Stomach (tissue), 8 donors: ENCODE measurements at regions not wholly inside any gene's neighbourhood (a gene's known extent, or its start where the extent isn't known, plus 50 kb on each side); places are given as distances from the start of the nearest gene placed in this dataset.

Experiments used
- DNase-seq, 2 donors: peaks; one replicate each; pipeline versions ENCODE4 v3.0.0 to v3.0.0-alpha.2; 2013 to 2019
- H3K27ac ChIP-seq, 5 donors: fragments of 200-600 bp in 4 of 5; sonication (generic) in 4 of 5; one replicate each; pipeline ENCODE4 v1.5.1; 2013 to 2019; ENCODE audit warnings: mild to moderate bottlenecking in 1 of 5, moderate library complexity in 1 of 5
- H3K27me3 ChIP-seq, 3 donors: fragments of 200-600 bp; sonication (generic); one replicate each; pipeline ENCODE4 v1.5.1; 2017 to 2019; ENCODE audit warnings: mixed run types in 1 of 3
- H3K36me3 ChIP-seq, 4 donors: fragments of 200-600 bp; sonication (generic); 1 replicate in 3 of 4; 2 replicates in 1 of 4; pipeline ENCODE4 v1.5.1; 2016 to 2019
- H3K4me1 ChIP-seq, 4 donors: fragments of 200-600 bp; sonication (generic); one replicate each; pipeline ENCODE4 v1.5.1; 2016 to 2019
- H3K4me3 ChIP-seq, 4 donors: fragments of 200-600 bp; sonication (generic) in 3 of 4; one replicate each; pipeline ENCODE4 v1.5.1; 2016 to 2019; ENCODE audit warnings: mild to moderate bottlenecking in 1 of 4
- H3K9me3 ChIP-seq, 4 donors: fragments of 200-600 bp; sonication (generic); one replicate each; pipeline ENCODE4 v1.5.1; 2016 to 2019
- CTCF ChIP-seq, 7 experiments: fragments of 450-650 bp in 4 of 7; fragments of 200-600 bp in 3 of 7; sonication (generic) in 3 of 7; IDR thresholded peaks; one replicate each; pipeline ENCODE4 v1.5.1; 2016 to 2019; ENCODE audit warnings: antibody characterized with exemption in 7 of 7, control low read depth in 2 of 7, mild to moderate bottlenecking in 1 of 7
- EP300 ChIP-seq: sonication (generic); formaldehyde crosslinking; IDR thresholded peaks from one replicate; pipeline ENCODE4 v1.6.1; 2017; ENCODE audit warnings: antibody characterized with exemption
- POLR2A ChIP-seq, 4 donors: fragments of 450-650 bp; IDR thresholded peaks; one replicate each; pipeline ENCODE4 v1.6.1; 2016; ENCODE audit warnings: antibody characterized with exemption in 4 of 4, control low read depth in 2 of 4, mild to moderate bottlenecking in 1 of 4, moderate library complexity in 1 of 4
- POLR2AphosphoS5 ChIP-seq, 3 donors: sonication (generic); formaldehyde crosslinking; IDR thresholded peaks; one replicate each; pipeline ENCODE4 v1.6.1; 2016; ENCODE audit warnings: antibody characterized with exemption in 3 of 3
- WGBS, 5 donors: extraction: QIAGEN DNeasy Blood & Tissue Kit in 3 of 5; methylation state at CpG; one replicate each; pipeline versions ENCODE4 v1.1.5 to v1.1.7; 2013 to 2018; 5-methylcytosine and 5-hydroxymethylcytosine counted together
- intact Hi-C: fragments of 100-400 bp; cut with DNase I; formaldehyde crosslinking; loops from one replicate; pipeline ENCODE4 v1.15.1; 2023; ENCODE audit warnings: low total_unique reads
- donor health status: healthy with polysubstance abuse.
- donor health status: Bipolar disorder and iron deficiency.
- donor health status: healthy.

GRCh38 chr18:33906046-33906445 is 318.7 kb downstream of the NOL4 start:
- Histone ChIP-seq H3K27me3 (no peaks in the 10 kb centered on the region), H3K27ac (no peak overlapping the region), H3K9me3 (peaks cover 0 to 14% (median 0%) of the 10 kb centered on the region in 4 donors), H3K4me1 (no peaks in the 10 kb centered on the region), H3K4me3 (no peak overlapping the region), H3K36me3 (no peaks in the 10 kb centered on the region)
- no peak for DNase-seq
- intact Hi-C loops: no loop called here
- WGBS, 5 donors: 77 to 84% (median 83%) methylated on average over 4 of the region's 4 CpGs
- no peak for TF ChIP-seq EP300
- no peak for TF ChIP-seq CTCF (IDR thresholded peaks at IDR 0.05)
- no peak for TF ChIP-seq POLR2A (IDR thresholded peaks at IDR 0.05)
- no peak for TF ChIP-seq POLR2AphosphoS5 (IDR thresholded peaks at IDR 0.05)

- Histone ChIP-seq H3K4me1 (no peaks in the 10 kb centered on the region), H3K9me3 (peaks cover 0 to 14% (median 0%) of the 10 kb centered on the region in 4 donors), H3K27me3 (no peaks in the 10 kb centered on the region), H3K36me3 (no peaks in the 10 kb centered on the region), H3K4me3 (no peak overlapping the region), H3K27ac (no peak overlapping the region)
- 93 to 100% (median 98%) methylated on average over 1 of the region's 1 CpG for WGBS, 5 donors
- DNase-seq: no peak
- intact Hi-C loops: no loop called here
- TF ChIP-seq POLR2A (IDR thresholded peaks at IDR 0.05) (no peak), CTCF (IDR thresholded peaks at IDR 0.05) (no peak), EP300 (no peak), POLR2AphosphoS5 (IDR thresholded peaks at IDR 0.05) (no peak)
Measured at GRCh38 chr18:33901894-33902512, 322.7 kb downstream of the NOL4 start.

- H3K36me3 ChIP-seq: no peaks in the 10 kb centered on the region
- WGBS, 5 donors: 88 to 97% (median 93%) methylated on average over 1 of the region's 1 CpG
- intact Hi-C loops: no loop called here
- H3K9me3 ChIP-seq: peaks cover 0 to 14% (median 0%) of the 10 kb centered on the region in 4 donors
- H3K27ac ChIP-seq: no peak overlapping the region
- H3K4me3 ChIP-seq: no peak overlapping the region
- no peaks in the 10 kb centered on the region for H3K4me1 ChIP-seq
- H3K27me3 ChIP-seq: no peaks in the 10 kb centered on the region
- DNase-seq: no peak
- TF ChIP-seq POLR2A (IDR thresholded peaks at IDR 0.05): no peak
Measured at GRCh38 chr18:33900638-33901037, 322.6 kb downstream of the ASXL3 start.

- intact Hi-C loops: no loop called here
- Histone ChIP-seq H3K4me3 (no peak overlapping the region), H3K36me3 (no peaks in the 10 kb centered on the region), H3K9me3 (peaks cover 0 to 1% (median 0%) of the 10 kb centered on the region in 4 donors), H3K27ac (no peak overlapping the region), H3K4me1 (no peaks in the 10 kb centered on the region), H3K27me3 (no peaks in the 10 kb centered on the region)
- 89 to 96% (median 95%) methylated on average over 2 of the region's 2 CpGs for WGBS, 5 donors
- TF ChIP-seq EP300: no peak
- no peak for TF ChIP-seq POLR2A (IDR thresholded peaks at IDR 0.05)
- TF ChIP-seq POLR2AphosphoS5 (IDR thresholded peaks at IDR 0.05): no peak
- no peak for TF ChIP-seq CTCF (IDR thresholded peaks at IDR 0.05)
- DNase-seq: no peak
Measured at GRCh38 chr18:33898427-33898826, 320.4 kb downstream of the ASXL3 start.

GRCh38 chr18:33878213-33878612 is 300.2 kb downstream of the ASXL3 start:
- peak in 1 of 2 donors; percentile 9 for DNase-seq
- 13 to 29% (median 17%) methylated on average over 1 of the region's 1 CpG for WGBS, 5 donors
- intact Hi-C loops: no loop called here
- H3K36me3 ChIP-seq: no peaks in the 10 kb centered on the region
- no peak overlapping the region for H3K27ac ChIP-seq
- peaks cover 0 to 4% (median 0%) of the 10 kb centered on the region in 4 donors for H3K4me1 ChIP-seq
- H3K27me3 ChIP-seq: no peaks in the 10 kb centered on the region
- no peaks in the 10 kb centered on the region for H3K9me3 ChIP-seq
- TF ChIP-seq EP300: no peak
- TF ChIP-seq CTCF (IDR thresholded peaks at IDR 0.05): no peak
- TF ChIP-seq POLR2A (IDR thresholded peaks at IDR 0.05): no peak
- TF ChIP-seq POLR2AphosphoS5 (IDR thresholded peaks at IDR 0.05): no peak
- H3K4me3 ChIP-seq: no peak overlapping the region
